WERI-Rb-1 (cell line): ENCODE measurements at regions not wholly inside any gene's neighbourhood (a gene's known extent, or its start where the extent isn't known, plus 50 kb on each side); places are given as distances from the start of the nearest gene placed in this dataset.
"Not testable (repeated sequence)": the region's sequence is repeated elsewhere in the genome, so short reads cannot be mapped to it uniquely, and the experiment has no call there.

Experiments used
- DNase-seq: peaks from one replicate; pipeline ENCODE4 v3.0.0-alpha.2; 2020
- H3K27ac ChIP-seq: fragments of 250-450 bp; sonication (Bioruptor Pico); 2 replicates; pipeline ENCODE4 v1.5.1; 2020; ENCODE audit warnings: mild to moderate bottlenecking, moderate library complexity
- H3K27me3 ChIP-seq: fragments of 250-450 bp; sonication (Bioruptor Pico); 2 replicates; pipeline ENCODE4 v1.5.1; 2021; ENCODE audit warnings: mild to moderate bottlenecking, low read depth, moderate library complexity; ENCODE audit not compliant: insufficient read depth, severe bottlenecking
- H3K36me3 ChIP-seq: fragments of 250-450 bp; sonication (Bioruptor Pico); 2 replicates; pipeline ENCODE4 v1.5.1; 2020; ENCODE audit warnings: mild to moderate bottlenecking, moderate library complexity
- H3K4me3 ChIP-seq: 2 replicates; pipeline ENCODE4 v1.5.1; 2011; ENCODE audit warnings: low read depth, mild to moderate bottlenecking, control low read depth, low read length
- H3K9me3 ChIP-seq: fragments of 250-450 bp; sonication (Bioruptor Pico); 2 replicates; pipeline ENCODE4 v1.5.1; 2021; ENCODE audit warnings: mild to moderate bottlenecking, moderate library complexity; ENCODE audit not compliant: severe bottlenecking
- TF ChIP-seq, protein P1 (sequence below): IDR thresholded peaks from 2 replicates; pipeline ENCODE4 v1.5.1; 2011; ENCODE audit warnings: low read depth, mild to moderate bottlenecking, control low read depth, inconsistent platforms, low read length

DNA sequence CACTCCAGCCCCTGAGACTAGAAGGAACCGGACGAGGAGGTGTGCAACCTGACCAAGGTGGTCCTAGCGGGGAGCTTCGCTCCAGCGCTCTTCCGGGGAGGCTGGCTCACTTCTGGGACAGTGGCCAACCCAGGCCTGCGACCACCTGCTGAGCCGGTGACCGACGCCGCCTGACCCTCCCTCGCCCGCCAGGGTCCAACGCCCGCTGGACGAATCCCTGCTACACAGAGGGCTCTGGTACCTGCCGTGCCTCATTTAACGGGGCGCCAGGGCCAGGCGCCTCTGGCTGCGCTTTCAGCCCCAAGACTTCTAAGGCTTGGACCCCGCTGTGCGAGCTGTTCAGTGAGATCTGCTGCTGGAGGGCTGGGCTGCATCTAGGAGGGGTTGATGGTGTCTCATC is 99.5 kb upstream of the KCNJ18 start:
- Histone ChIP-seq H3K36me3 (no peaks in the 10 kb centered on the region), H3K9me3 (no peaks in the 10 kb centered on the region), H3K4me3 (no peak overlapping the region), H3K27ac (no peak overlapping the region), H3K27me3 (peaks cover 38% of the 10 kb centered on the region)
- TF ChIP-seq, protein P1, sequence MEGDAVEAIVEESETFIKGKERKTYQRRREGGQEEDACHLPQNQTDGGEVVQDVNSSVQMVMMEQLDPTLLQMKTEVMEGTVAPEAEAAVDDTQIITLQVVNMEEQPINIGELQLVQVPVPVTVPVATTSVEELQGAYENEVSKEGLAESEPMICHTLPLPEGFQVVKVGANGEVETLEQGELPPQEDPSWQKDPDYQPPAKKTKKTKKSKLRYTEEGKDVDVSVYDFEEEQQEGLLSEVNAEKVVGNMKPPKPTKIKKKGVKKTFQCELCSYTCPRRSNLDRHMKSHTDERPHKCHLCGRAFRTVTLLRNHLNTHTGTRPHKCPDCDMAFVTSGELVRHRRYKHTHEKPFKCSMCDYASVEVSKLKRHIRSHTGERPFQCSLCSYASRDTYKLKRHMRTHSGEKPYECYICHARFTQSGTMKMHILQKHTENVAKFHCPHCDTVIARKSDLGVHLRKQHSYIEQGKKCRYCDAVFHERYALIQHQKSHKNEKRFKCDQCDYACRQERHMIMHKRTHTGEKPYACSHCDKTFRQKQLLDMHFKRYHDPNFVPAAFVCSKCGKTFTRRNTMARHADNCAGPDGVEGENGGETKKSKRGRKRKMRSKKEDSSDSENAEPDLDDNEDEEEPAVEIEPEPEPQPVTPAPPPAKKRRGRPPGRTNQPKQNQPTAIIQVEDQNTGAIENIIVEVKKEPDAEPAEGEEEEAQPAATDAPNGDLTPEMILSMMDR, result no peak
- no peak for DNase-seq

DNA sequence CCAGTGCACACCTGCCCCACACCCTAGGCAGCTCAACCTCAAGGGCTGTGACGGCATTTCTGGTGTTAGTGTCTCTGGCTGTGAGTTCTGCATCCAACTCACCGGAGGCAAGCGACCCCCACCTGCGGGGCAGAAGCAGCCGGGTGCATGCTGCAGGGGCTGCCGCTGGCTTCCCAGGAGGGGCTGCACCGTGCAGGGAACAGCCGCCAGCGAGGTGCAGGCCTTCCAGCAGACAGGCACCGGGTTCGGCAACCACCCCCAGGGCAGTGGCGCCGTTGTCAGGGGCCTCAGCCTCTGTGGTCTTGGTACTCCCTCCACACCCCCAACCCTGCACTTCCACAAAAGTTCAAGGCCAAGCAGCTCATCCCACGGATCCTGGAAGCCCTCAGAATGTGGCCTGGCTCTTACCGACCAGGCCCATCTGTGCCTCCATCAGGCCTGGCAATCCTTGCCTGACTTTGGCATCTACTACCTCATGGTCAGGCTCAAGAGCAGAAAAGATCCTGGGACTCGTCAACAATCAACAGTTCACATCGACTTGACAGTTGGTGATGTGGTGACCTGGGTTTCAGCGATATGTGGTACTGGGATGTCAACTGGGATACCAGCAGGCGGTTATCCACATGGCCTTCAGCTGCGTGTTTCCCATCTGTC is 98.7 kb upstream of the KCNJ18 start:
- not testable (repeated sequence) for DNase-seq, H3K36me3 ChIP-seq, H3K9me3 ChIP-seq, H3K4me3 ChIP-seq, H3K27ac ChIP-seq
- peaks cover 38% of the 10 kb centered on the region for H3K27me3 ChIP-seq

DNA sequence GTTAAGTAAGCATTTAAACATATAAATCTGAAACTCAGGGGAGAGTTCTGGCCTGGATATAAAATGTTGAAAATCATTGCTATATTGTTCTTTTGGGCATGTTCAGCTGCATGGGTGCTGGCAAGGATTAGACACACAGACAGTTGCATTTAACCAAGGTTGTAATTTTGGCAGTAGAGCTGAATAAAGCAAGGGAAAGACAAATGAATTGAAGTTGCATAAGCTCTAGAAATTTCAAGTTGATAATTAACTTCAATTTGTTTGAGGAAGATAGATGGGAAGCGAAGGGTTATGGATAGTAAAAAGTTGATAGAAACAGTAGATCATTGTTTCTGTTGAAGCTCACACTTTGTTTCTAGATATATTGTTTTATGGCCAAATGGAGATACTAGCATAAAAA is 97.2 kb upstream of the KCNJ18 start:
- Histone ChIP-seq H3K9me3 (no peaks in the 10 kb centered on the region), H3K27ac (no peak overlapping the region), H3K36me3 (no peaks in the 10 kb centered on the region), H3K4me3 (no peak overlapping the region), H3K27me3 (peaks cover 42% of the 10 kb centered on the region)
- DNase-seq, result no peak
- TF ChIP-seq, protein P1, result no peak

DNA sequence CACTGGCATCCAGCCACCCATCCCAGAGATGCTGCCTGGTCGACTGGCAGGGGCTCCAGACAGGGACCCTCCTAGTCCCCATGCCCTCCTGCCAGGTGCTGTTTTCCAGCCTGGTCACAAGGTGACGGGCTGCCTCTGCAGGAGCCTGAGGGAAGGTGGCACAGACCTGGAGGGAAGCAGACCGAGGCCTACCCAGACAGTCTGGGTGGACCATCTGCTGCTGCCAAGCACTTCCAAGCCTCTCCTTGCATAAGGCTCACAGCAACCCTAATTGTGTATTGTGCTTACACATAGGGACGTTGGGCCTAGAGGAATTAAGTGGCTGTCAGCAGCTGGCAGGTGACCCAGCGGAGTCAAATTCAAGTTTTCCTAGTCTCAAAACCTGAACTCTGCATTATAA is 90.1 kb upstream of the KCNJ18 start:
- TF ChIP-seq, protein P1, result no peak
- no peak for DNase-seq

DNA sequence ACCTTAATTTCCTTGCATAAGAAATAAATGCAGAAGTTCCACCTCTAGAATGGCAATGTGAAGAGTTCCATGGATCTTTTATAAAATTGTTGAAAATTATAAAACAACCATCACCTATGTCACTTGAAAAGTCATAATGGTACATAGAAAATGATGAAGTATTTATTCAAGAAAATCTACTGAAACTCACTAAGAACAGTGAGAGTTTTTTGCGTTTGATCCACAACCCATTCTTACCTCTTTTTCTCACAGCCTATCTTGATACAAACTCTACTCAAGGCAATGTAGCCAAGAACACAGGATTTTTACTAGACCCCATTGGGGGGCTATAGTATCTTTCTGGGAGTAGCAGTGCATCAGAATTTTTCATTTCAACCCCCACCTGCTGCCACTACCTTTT is 89.0 kb upstream of the KCNJ18 start:
- H3K36me3 ChIP-seq, DNase-seq, H3K9me3 ChIP-seq, H3K4me3 ChIP-seq, H3K27ac ChIP-seq: not testable (repeated sequence)
- H3K27me3 ChIP-seq, result peaks cover 21% of the 10 kb centered on the region

More for the DNA sequence above, 90.1 kb upstream of the KCNJ18 start:
- peaks cover 19% of the 10 kb centered on the region for H3K27me3 ChIP-seq
- H3K9me3 ChIP-seq, result no peaks in the 10 kb centered on the region
- H3K4me3 ChIP-seq, result no peak overlapping the region
- no peak overlapping the region for H3K27ac ChIP-seq
- no peaks in the 10 kb centered on the region for H3K36me3 ChIP-seq

DNA sequence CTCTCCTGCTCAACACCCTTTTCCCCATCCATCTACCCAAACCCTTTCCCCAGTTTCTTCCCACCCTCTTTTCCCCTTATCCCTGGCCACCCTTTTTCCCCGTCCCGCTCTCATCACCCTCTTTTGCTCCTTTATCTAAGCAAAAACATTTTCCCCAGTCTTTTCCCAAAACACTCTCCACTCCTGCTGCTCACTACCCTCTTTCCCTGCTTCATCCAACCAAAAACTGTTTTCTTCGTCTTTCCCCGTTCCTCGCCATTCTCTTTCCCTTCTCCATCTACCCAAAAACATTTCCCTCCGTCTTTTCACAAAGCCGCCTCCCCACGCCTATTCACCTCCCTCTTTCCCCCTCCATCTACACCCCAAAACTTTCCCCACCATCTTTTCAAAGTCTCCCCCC is 80.9 kb upstream of the KCNJ18 start:
- not testable (repeated sequence) for H3K9me3 ChIP-seq, H3K36me3 ChIP-seq, H3K4me3 ChIP-seq, DNase-seq, H3K27ac ChIP-seq
- H3K27me3 ChIP-seq, result peaks cover 23% of the 10 kb centered on the region

DNA sequence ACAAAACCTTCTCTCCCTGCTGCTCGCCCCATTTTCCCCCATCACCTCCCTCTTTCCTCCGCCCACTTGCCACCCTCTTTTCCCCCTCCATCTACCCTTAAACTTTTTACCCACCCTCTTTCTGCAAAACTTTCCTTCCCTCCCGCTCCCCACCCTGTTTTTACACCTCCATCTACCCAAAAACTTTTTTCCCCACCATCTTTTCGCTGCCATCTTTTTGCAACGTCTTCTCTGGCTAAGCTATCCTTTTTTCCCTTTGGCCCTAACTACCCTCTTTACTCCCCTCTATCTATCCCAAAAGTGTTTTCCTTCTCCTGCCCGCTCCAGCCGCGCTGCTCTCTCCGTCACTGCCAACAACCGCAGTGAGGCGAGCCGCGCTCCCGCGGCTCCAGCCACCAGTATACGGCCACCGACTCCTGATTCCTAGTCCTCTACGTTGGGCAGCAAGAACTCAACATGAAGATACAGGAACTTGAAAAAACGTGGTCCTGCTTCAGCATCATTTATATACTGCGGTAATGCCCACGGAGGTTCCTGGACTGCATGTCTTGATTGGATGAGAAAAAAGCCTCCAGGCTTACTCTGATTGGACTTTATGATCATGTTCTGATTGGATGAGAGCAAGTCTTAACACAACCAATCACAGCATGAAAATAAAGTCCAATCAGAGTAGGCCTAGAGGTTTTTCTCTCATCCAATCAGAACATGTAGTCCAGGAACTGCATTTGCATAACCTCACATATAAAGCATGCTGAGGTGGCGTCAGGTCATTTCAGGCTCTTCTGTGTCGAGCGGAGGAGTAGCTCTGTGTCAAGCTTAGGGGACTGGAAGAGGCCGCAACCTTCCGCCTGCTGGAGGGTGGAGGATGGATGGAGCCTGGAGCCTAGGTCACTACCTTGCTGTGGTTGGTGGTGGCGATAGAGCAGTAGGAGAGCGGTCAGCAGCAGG is 79.9 kb upstream of the KCNJ18 start:
- DNase-seq, H3K9me3 ChIP-seq: not testable (repeated sequence)
- H3K27me3 ChIP-seq, result peaks cover 23% of the 10 kb centered on the region

More for the DNA sequence above, 79.9 kb upstream of the KCNJ18 start:
- not testable (repeated sequence) for H3K27ac ChIP-seq, H3K36me3 ChIP-seq, H3K4me3 ChIP-seq
